ENCODE measurements at regions not wholly inside any gene's neighbourhood (a gene's known extent, or its start where the extent isn't known, plus 50 kb on each side); places are given as distances from the start of the nearest gene placed in this dataset.
A peak's percentile ranks its signal among the peaks of the same experiment; 100 is the strongest.
"Not testable (repeated sequence)": the region's sequence is repeated elsewhere in the genome, so short reads cannot be mapped to it uniquely, and the experiment has no call there.

DNA sequence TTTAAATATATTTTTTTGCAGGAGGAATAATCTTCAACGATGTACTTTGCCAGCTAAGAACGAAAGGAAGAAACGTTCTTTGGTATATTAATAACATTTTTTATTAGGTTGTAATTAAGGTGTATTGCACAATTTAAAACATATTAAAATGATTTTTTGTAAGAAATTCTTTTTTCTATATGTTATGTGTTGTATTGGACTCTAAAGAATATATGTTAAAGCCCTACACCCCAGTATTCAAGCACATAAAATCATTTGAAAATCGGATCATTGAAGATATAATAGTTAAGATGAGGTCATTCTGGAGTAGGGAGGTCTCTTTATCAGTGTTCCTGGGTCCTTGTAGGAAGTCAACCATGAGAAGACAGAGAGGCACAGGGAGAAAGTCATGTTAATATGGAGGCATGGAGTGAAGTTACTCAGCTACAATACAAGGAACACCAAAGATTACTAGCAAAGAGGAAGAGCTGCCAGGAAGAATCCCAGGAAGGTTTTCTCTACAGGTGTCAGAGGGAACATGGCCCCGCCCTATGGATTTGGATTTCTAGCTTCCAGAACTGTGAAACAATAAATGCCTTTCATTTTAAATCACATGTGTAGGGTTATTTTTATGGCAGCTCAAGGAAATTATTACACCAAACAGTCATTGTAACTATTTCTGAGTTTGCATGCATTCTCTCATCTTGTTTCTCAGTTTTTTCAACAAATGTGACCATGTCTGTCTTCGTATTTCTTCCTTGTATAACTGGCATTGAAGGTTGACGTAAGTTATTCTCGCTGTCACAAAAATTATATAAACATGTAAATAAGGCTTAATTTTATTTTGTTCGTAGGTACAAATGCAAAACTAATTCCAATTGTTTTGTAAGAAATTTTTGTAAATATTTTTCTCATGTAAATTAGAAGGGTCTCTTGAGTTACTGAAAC, 75.4 kb upstream of the VPREB1 start:
- no peak for DNase-seq

DNA sequence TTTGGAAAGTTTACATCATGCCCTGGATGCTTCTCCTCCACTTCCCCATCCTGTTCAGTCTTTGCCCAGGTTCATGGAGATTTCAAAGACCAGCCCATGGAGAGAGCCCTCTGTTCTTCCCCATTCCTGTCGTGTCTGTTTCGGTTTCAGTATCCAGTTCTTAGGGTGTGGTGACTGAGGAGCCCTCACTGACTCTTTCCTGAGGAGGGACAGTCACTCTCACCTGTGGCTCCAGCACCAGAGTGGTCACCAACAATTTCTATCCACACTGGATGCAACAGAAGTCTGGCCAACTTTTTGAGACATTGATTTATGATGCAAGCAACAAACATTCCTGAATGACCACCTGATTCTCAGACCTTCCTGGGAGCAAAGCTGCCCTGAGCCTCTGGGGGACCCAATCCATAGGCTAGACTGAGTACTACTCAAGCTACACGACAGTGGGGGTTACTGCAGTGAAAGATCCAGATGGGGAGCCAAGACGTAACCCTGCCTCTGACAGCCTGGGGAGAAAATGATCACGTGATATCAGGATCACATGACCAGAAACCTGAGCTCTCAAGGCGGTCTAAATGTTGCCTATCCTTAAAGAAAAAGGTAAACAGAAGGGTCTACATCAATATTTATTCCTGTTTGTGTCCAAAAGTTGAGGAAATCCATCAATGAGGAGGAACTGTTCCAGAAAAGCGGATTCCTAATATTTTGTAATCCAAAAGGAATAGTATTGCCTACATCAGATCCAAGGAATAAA, 76.2 kb upstream of the VPREB1 start:
- no peak for DNase-seq

DNA sequence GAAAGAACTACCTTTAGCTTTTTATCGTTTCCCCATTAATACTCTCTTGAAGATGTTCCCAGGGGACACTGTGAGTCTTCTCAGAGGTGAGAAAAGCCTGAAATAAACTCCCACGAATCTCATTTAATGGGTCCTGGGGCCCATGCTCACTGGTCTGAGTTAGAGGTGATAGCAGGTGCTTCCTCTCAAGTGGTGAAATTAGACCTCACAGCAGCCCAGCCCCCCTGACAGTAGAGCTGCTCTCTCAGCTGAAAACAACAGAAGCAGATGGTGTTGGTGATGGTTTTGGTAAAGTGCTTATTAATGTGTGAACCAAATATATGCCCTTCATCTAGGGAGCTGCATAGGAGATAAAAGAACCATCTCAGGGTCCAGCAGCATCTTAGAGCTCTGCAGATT, 76.8 kb upstream of the VPREB1 start:
- no peak for DNase-seq

DNA sequence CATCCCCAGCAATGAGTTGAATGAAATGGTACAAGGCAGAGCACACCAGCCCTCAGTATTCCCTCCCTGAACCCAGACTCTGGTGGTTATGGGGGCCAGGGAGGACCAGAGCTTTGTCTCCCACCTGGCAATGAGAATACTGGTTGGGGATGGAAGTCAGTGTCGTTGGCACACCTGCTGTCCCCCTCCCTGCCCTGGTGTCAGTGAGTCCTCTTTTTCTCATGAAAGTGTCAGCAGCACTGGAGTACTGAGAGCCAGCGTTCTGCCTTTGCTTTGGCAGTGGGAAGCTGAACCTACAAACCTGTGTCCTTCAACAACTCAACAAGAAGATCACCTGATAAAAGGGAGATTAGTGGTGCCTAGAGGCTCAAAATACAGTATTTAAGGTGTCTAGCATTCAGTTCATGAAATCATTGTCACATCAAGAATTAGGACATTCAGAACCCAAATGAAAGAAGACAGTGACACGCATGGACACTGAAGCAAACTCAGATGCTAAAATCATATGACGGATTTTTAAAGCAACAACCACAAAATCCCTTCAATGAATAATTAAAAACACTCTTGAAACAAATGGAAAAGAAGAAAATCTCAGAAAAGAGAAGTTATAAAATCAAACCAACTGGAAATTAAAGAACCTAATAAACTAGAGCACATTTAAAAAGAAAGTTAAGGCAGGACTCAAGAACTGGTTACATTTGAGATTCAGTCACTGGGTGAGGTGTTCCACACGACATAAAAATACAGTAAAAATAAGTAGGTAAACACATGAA, 77.5 kb upstream of the VPREB1 start:
- no peak for DNase-seq

DNA sequence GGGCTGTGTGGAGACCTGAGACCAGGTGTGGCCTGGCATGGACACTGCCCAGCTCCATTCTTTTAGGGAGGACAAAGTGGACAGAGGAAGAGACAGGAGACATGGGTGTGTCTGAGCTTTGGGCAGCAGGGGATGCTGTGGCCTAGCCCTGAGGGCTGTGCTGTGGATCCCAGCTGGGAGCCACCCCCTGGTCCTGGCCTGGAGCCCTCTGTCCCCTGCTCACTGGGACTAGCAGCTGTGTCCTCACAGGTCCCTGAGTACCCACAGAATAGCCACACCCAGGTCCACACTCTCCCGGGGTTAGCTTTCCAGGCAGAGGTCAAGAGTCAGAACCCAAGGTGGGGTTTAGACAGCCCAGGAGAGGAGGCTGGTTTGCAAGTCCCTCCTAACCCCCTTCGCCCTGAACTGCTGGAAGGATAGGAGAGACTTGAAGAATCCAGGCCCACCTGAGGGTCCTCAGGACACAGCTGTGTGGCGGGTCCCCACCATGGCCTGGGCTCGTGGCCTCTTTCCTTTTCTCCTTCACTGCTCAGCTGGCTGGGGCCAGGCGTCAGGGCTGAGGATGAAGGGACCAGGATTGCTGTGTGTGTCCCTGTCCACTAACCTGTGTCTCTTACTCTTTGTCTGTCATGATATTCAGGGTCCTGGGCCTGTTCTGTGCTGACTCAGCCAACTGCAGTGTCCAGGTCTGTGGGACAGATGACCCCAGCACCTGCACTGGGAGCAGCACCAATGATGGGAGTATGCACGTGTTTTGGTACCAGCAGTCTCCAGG, 78.5 kb upstream of the VPREB1 start:
- no peak for DNase-seq

DNA sequence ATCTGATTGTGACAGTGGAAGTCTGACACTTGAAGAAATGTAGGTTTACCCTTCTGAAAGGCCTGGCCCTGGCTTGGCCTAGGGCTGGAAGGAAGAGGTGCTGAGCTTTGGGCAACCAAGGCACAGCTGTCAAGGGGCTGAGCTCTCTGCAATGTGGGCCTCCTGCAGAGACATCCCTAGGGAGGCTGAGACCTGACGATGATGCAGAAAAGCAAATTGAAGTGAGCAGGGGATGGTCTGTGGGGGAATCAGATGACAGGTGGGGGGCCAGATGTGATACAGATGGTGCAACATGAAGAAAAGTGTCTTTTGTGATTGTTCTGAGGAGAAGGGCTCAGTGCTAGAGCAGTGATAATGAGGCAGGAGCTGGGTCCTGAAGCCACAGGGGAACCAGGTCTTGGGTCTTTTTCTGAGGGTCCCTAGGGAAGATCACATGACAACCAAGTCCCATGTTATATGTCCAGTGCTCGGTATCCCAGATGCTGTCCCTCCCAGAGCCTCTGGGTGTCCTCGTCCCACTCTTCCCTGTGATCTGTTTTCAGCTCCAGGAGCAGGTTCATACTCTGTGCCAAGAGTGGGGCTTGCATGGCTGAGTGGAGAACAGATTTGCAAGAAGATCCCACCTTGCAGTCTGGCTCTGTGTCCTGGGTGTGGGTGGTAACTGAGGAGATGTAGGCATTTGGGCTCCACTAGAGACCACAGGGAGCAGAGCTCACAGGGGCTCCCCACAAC, 79.9 kb upstream of the VPREB1 start:
- DNase-seq, result no peak

DNA sequence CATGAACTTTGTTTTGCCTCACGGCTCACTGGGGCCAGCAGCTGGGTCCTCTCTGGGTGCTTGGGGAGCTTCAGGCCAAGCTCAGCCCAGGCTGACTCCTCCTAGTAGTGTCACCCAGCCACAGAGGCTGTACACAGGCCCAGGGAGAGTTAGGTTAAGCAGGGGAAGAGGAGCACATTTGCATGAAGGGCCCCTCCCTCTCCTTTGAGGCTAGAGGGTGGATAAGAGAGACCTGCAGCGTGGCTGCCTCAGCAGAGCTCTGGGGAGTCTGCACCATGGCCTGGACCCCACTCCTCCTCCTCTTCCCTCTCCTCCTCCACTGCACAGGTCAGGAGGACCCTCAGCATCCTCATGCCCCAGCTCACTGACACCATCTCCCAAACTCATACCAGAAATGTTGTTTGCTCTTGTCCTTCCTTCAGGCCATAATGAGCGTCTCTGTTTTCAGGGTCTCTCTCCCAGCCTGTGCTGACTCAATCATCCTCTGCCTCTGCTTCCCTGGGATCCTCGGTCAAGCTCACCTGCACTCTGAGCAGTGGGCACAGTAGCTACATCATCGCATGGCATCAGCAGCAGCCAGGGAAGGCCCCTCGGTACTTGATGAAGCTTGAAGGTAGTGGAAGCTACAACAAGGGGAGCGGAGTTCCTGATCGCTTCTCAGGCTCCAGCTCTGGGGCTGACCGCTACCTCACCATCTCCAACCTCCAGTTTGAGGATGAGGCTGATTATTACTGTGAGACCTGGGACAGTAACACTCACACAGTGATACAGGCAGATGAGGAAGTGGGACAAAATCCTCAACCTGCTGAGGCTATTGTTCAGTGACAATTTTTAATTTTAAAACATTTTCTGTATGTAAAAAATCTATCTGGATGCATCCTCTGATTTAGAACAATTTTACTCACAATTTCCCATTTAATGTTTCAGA, 82.4 kb upstream of the VPREB1 start:
- DNase-seq, result no peak

DNA sequence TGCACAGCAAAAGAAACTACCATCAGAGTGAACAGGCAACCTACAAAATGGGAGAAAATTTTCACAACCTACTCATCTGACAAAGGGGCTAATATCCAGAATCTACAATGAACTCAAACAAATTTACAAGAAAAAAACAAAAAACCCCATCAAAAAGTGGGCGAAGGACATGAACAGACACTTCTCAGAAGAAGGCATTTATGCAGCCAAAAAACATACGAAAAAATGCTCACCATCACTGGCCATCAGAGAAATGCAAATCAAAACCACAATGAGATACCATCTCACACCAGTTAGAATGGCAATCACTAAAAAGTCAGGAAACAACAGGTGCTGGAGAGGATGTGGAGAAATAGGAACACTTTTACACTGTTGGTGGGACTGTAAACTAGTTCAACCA, 83.8 kb upstream of the VPREB1 start:
- not testable (repeated sequence) for DNase-seq

DNA sequence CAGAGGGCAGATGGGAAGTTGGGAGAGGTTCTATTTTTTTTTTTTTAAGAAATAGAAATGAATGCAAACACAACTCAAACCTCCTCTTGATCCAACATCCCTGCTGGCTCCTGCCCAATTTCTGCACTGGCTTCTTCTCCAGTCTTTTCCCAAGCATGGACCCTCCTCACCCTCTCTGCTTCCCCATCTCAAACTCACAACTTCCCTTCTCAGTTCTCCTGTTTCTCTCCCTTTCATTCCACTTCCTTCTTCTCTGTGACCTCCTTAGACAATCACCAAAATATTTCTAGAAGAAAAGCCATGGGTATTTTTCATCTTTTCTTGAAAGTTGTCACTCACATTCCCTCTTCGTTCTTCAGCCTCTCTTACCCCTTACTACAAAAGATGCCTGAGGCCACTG, 85.2 kb upstream of the VPREB1 start:
- DNase-seq, result no peak

DNA sequence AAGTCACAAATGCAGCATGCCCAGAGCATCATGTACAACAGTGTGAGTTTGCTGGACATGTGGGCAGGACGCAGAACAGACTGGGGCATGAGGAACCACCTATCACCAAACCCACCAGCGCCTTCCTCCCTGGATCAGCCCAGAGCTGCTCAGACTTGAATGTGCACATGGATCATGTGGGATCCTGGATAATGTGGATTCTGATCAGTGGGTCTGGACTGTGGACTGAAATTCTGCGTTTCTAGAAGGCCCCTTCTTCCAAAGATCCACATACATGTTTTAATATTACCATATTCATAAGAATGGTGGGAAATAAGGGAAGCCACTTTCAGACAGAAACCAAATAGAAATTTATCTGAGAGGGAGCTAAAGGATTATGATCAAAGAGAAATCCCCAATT, 85.6 kb upstream of the VPREB1 start:
- no peak for DNase-seq

DNA sequence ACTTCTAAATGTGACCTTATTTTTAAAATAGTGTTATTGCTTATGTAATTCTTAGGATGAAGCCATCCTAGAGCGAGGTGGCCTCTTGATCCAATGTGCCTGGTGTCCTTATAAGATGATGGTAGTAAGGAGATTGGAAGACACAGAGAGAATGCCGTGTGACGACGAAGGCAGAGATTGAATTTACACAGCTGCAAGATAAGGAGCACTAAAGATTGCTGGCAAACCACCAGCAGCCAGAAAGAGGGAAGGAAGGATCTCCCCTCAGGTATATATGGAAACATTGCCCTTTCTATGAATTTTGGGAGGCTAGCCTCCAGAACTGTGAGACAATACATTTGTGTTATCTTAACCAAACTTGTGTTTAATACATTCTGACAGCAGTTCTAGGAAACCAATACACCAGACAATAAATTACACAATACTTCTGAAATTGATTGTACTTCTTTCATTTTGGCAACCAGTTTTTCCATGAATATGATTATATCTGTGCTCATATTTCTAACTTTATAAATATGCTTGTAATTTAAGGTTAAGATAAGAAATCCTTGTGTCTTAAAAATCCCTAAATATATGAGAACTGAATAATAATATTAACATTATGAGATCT, 86.3 kb upstream of the VPREB1 start:
- no peak for DNase-seq

DNA sequence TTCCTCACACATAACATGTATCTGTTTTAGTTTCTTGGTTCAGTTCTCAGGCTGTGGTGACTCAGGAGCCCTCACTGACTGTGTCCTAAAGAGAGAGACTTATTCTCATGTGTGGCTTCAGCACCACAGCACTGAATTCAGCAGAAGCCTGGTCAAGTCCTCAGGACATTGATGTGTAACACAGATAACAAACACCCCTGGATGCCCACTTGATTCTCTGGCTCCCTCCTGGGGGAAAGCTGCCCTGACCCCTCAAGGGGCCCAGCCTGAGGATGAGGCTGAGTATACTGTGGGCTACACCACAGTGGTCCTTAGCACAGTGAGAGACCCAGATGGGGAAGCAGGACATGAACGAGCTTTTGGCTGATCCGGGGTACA, 87.2 kb upstream of the VPREB1 start:
- no peak for DNase-seq

DNA sequence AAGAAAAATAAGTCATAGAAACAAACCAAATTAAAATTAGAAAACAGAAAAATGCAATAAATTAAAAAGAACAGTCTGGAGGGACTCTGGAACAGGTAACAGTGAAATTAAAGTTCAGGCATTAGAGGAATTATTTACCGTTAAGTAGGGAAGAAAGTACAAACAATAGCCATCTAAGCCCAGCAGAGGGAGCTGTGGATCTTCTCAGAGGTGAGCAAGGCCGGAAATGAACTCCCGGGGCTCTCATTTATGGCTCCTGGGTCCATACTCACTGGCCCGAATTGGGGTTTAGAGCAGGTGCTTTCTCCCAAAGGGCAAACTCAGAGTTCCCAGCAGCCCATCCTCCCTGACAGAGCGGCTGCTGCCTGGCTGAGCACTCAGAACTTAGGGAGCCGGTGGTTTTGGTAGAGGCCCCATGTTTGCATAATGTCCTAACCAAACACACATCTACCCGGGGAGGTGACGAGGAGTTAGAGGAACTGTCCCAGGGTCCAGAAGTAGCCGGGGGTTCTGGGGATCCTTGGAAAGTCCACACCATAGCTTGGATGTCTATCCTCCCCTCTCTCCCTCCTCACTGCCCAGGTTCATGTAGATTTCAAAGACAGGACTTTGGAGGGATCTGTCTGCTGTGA, 87.8 kb upstream of the VPREB1 start:
- DNase-seq, result peak; percentile 20

DNA sequence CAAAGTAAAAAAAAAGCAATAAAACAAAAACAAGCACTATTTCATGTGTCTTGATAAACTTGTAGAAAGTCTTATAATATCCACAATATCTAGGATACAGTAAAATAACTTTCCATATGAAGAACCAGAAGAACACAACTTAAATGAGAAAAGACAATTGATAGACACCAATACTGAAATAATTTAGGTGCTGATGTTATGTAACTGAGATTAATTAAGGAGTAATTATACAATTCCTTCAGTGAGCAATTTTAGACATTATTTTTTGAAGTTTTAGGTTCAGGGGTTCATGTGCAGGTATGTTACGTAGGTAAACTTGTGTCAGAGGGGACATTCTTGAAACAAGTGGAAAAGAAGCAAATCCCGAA, 88.3 kb upstream of the VPREB1 start:
- no peak for DNase-seq

DNA sequence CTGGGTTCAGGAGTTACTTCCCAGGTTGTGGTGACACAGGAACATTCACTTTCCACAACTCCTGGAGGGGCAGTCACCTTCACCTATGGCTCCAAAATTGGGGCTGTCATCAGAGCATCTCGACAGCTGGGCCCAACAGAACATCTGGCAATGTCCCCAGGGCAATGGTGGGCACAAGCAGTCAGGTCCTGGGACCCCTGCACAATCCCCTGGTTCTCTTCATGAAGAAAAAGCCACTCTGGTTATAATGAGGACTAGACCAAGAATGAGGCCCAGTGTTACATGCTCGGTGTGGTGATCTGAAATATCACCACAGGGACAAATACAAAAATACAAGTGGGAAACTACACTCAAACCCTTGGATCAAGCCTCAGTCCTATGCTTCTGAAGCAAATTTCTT, 89.0 kb upstream of the VPREB1 start:
- no peak for DNase-seq

DNA sequence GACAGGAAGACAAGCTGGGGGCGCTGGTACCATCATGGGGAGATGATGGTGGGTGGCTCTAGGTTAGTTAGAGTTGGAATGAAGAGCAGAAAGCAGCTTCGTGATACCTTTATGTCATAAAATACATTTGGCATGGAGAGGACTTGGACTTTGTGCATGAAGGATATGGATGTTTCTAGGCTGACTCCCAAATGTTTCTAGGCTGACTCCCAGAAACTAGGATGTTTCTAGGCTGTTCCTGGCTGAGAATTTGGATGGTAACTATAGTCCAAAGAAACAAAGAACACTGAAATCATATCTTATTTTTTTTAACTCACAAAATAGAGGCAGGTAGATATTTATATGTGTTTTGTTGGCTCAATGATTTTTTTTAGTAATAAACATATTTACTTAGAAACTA, 89.4 kb upstream of the VPREB1 start:
- DNase-seq, result no peak

DNA sequence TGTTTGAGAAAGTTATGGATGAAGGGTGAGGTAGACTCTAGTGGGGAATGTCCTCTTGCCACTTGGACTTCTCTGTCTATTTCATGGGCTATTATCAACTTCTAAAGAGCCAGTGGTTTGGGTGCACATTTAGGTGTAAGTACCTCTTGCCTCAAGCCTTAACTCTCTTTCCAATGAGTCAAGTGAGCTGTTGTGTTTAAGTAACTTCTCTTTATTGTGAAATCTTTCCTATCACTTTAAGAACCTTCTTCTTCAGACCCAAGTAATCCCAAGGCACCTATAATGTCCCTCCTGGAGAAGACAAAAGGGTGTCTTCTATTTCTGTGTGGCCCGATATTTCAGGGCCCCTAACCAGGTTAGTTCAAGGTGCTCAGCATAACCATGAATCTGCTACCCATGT, 90.5 kb upstream of the VPREB1 start:
- no peak for DNase-seq

DNA sequence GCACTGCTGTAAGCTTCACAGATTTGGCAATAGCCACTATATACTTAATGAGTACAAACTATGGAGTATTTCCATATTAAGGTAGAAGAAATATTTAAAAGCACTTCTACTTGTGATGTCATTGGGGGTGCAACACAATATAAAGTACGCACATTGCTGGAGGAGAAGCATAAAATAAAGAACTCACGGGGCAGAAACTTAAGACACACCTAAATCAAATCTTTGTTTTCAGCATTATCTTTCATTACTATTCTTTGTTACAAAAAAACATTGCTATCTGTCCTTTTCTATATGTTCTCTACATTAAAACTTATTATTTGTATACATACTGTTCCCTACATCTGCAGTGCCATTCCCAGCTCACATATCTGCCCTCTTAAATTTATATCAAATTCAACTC, 93.3 kb upstream of the VPREB1 start:
- DNase-seq, result no peak

DNA sequence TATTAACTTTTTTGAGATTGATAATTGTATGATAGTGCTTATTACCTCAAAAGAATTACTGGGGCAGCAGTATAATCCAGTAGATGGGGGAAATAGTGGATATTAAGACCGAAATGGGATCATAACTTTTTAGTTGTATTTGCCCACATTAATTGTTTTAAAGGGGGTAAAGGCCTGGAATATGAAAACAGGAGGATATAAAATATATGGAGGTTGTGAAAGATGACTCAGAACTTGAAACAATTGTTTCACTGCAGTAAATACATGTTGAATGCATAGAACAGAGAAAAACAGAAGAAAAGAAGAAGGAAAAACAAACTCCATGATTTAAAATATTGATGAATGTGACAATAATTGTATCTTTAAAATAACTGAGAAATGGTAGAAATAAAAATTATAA, 94.1 kb upstream of the VPREB1 start:
- DNase-seq, result no peak

DNA sequence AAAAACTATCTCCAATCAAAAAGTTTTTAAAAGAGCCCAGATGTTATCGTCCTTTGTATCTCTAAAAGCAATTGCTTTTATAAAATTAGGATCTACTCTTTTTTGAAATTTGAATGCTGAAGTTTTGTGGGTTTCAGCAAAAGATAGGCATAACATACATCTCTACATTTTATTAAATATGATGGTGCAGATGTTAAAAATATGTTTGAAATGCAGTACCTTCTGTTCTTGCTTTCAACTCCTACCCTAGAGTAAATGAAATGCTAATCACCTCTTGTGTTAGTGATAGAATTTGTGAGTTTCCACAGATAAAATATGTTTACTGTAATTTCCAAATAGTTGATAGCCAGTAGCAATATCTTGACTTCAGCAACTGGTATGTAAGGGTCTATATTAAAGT, 95.7 kb upstream of the VPREB1 start:
- no peak for DNase-seq
